ENCODE measurements at regions not wholly inside any gene's neighbourhood (a gene's known extent, or its start where the extent isn't known, plus 50 kb on each side); places are given as distances from the start of the nearest gene placed in this dataset.

GRCh38 chr7:125675169-125675568 lies 745.5 kb upstream of the POT1 start:
- Mint-ChIP-seq H3K4me1 (ENCODE audit: low read depth) (no peaks in the 10 kb centered on the region), H3K4me3 (no peak overlapping the region), H3K36me3 (ENCODE audit: low read depth) (no peaks in the 10 kb centered on the region), H3K9me3 (no peaks in the 10 kb centered on the region), H3K27me3 (no peaks in the 10 kb centered on the region), H3K27ac (no peak overlapping the region)
- Histone ChIP-seq H3K36me3 (ENCODE audit: insufficient read depth, low read length) (no peaks in the 10 kb centered on the region), H3K4me3 (ENCODE audit: low read length) (no peak overlapping the region), H3K27me3 (ENCODE audit: control insufficient read depth in 1 of 2, insufficient read depth in 2 of 2, low read length in 2 of 2) (no peaks in the 10 kb centered on the region), H3K9me3 (ENCODE audit: control insufficient read depth in 1 of 2, insufficient read depth in 1 of 2, low read length in 2 of 2) (no peaks in the 10 kb centered on the region), H3K27ac (ENCODE audit: low read depth in 1 of 2, low read length in 2 of 2) (no peak overlapping the region), H3K4me1 (ENCODE audit: insufficient read depth, low read length) (no peaks in the 10 kb centered on the region)
- POLR2A ChIA-PET: no interaction called here
- no peak for TF ChIP-seq CTCF (IDR thresholded peaks at IDR 0.05)
- ATAC-seq (ENCODE audit: poor library complexity): no peak
- CTCF ChIA-PET: no interaction called here
- no peak for DNase-seq
- intact Hi-C loops (cut with DNase I, micrococcal nuclease): no loop called here

- H3K4me3 ChIP-seq (ENCODE audit: low read length): no peak overlapping the region
- intact Hi-C loops (cut with DNase I, micrococcal nuclease): no loop called here
- no peak for TF ChIP-seq CTCF (IDR thresholded peaks at IDR 0.05)
- H3K27ac ChIP-seq (ENCODE audit: low read depth in 1 of 2, low read length in 2 of 2): no peak overlapping the region
- ATAC-seq (ENCODE audit: poor library complexity) (no peak), DNase-seq (no peak)
- H3K9me3 ChIP-seq (ENCODE audit: control insufficient read depth in 1 of 2, insufficient read depth in 1 of 2, low read length in 2 of 2): no peaks in the 10 kb centered on the region
- no peak overlapping the region for H3K4me3 Mint-ChIP-seq
- no peaks in the 10 kb centered on the region for H3K27me3 ChIP-seq (ENCODE audit: control insufficient read depth in 1 of 2, insufficient read depth in 2 of 2, low read length in 2 of 2)
- no peaks in the 10 kb centered on the region for H3K4me1 Mint-ChIP-seq (ENCODE audit: low read depth)
- no peaks in the 10 kb centered on the region for H3K4me1 ChIP-seq (ENCODE audit: insufficient read depth, low read length)
- ChIA-PET CTCF (no interaction called here), POLR2A (no interaction called here)
- no peaks in the 10 kb centered on the region for H3K36me3 Mint-ChIP-seq (ENCODE audit: low read depth)
- H3K27me3 Mint-ChIP-seq: no peaks in the 10 kb centered on the region
- no peaks in the 10 kb centered on the region for H3K9me3 Mint-ChIP-seq
- no peaks in the 10 kb centered on the region for H3K36me3 ChIP-seq (ENCODE audit: insufficient read depth, low read length)
- H3K27ac Mint-ChIP-seq: no peak overlapping the region
Measured at GRCh38 chr7:125670926-125671572, 741.4 kb upstream of the POT1 start.

- H3K4me1 Mint-ChIP-seq (ENCODE audit: low read depth): no peaks in the 10 kb centered on the region
- H3K4me3 Mint-ChIP-seq: no peak overlapping the region
- peaks cover 2% of the 10 kb centered on the region for H3K9me3 Mint-ChIP-seq
- H3K27me3 Mint-ChIP-seq: no peaks in the 10 kb centered on the region
- Histone ChIP-seq H3K9me3 (ENCODE audit: control insufficient read depth in 1 of 2, insufficient read depth in 1 of 2, low read length in 2 of 2) (no peaks in the 10 kb centered on the region), H3K36me3 (ENCODE audit: insufficient read depth, low read length) (no peaks in the 10 kb centered on the region), H3K4me1 (ENCODE audit: insufficient read depth, low read length) (no peaks in the 10 kb centered on the region), H3K27me3 (ENCODE audit: control insufficient read depth in 1 of 2, insufficient read depth in 2 of 2, low read length in 2 of 2) (no peaks in the 10 kb centered on the region), H3K27ac (ENCODE audit: low read depth in 1 of 2, low read length in 2 of 2) (no peak overlapping the region), H3K4me3 (ENCODE audit: low read length) (no peak overlapping the region)
- POLR2A ChIA-PET: no interaction called here
- DNase-seq (no peak), ATAC-seq (ENCODE audit: poor library complexity) (no peak)
- H3K36me3 Mint-ChIP-seq (ENCODE audit: low read depth): no peaks in the 10 kb centered on the region
- intact Hi-C loops (cut with DNase I, micrococcal nuclease): no loop called here
- CTCF ChIA-PET: no interaction called here
- no peak for TF ChIP-seq CTCF (IDR thresholded peaks at IDR 0.05)
- H3K27ac Mint-ChIP-seq: no peak overlapping the region
Measured at GRCh38 chr7:125668321-125668993, 738.8 kb upstream of the POT1 start.

Data from CD4-positive, alpha-beta T cell (primary cell).